HL-60 (cell line): ENCODE measurements at regions not wholly inside any gene's neighbourhood (a gene's known extent, or its start where the extent isn't known, plus 50 kb on each side); places are given as distances from the start of the nearest gene placed in this dataset.

ENCODE experiments used
- CTCF ChIP-seq: IDR thresholded peaks from one replicate; pipeline ENCODE4 v1.5.1; 2011; ENCODE audit warnings: low read length, control low read depth, inconsistent platforms; ENCODE audit not compliant: insufficient read depth
- GABPA ChIP-seq: IDR thresholded peaks from 2 replicates; pipeline ENCODE4 v1.6.1; 2012; ENCODE audit warnings: low read depth
- POLR2AphosphoS5 ChIP-seq: IDR thresholded peaks from 2 replicates; pipeline ENCODE4 v1.6.1; 2012; ENCODE audit warnings: low read depth
- SPI1 ChIP-seq: IDR thresholded peaks from 2 replicates; pipeline ENCODE4 v1.6.1; 2012; ENCODE audit warnings: low read depth, mild to moderate bottlenecking, borderline replicate concordance

- TF ChIP-seq CTCF (peak; percentile 22), GABPA (no peak), POLR2AphosphoS5 (no peak), SPI1 (no peak)
Measured at GRCh38 chr3:159260049-159260662, 458.3 kb downstream of the MFSD1 start.
